ENCODE measurements at regions not wholly inside any gene's neighbourhood (a gene's known extent, or its start where the extent isn't known, plus 50 kb on each side); places are given as distances from the start of the nearest gene placed in this dataset.

DNA sequence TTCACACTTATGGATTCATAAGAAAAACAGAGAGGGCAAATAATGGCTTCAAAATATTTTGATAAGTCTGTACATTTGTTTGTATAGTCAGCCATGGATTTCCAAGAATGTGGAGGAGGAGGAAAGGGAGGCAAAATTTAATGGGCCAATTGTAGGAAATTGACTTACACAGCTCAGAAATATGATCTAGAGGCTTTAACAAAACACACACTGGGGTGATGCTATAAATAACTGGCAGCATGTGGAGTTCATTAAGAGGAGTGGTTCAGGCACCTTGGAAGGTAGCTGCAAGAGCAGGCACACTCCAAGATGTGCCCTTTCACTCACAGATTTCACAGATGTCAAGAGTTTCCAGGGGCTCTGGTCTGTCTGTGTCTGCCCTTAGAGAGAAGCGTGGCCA is 193.4 kb upstream of the RASGRP1 start:
- intact Hi-C loops (cut with micrococcal nuclease; ENCODE audit: unreplicated experiment): no loop called here
- H3K4me1 ChIP-seq: no peaks in the 10 kb centered on the region
- Mint-ChIP-seq H3K4me1 (ENCODE audit: low read depth, unreplicated experiment) (peaks cover 6% of the 10 kb centered on the region), H3K27ac (ENCODE audit: unreplicated experiment) (no peak overlapping the region), H3K36me3 (ENCODE audit: insufficient read depth, unreplicated experiment) (no peaks in the 10 kb centered on the region), H3K9me3 (ENCODE audit: unreplicated experiment) (no peaks in the 10 kb centered on the region), H3K4me3 (ENCODE audit: unreplicated experiment) (no peak overlapping the region), H3K27me3 (ENCODE audit: insufficient read depth, unreplicated experiment) (peaks cover 5% of the 10 kb centered on the region)
- CTCF ChIA-PET: interaction anchor here (0.6 kb wide), 2 partner anchors 12 to 296 kb away, joined by 3 to 4 read pairs; no protein-coding TSS in a partner anchor
- no peak for DNase-seq
- H3K36me3 ChIP-seq (ENCODE audit: control insufficient read depth, insufficient read depth, low read length): no peaks in the 10 kb centered on the region
- H3K4me3 ChIP-seq (ENCODE audit: low read depth, low read length): no peak overlapping the region
- TF ChIP-seq, protein P1, sequence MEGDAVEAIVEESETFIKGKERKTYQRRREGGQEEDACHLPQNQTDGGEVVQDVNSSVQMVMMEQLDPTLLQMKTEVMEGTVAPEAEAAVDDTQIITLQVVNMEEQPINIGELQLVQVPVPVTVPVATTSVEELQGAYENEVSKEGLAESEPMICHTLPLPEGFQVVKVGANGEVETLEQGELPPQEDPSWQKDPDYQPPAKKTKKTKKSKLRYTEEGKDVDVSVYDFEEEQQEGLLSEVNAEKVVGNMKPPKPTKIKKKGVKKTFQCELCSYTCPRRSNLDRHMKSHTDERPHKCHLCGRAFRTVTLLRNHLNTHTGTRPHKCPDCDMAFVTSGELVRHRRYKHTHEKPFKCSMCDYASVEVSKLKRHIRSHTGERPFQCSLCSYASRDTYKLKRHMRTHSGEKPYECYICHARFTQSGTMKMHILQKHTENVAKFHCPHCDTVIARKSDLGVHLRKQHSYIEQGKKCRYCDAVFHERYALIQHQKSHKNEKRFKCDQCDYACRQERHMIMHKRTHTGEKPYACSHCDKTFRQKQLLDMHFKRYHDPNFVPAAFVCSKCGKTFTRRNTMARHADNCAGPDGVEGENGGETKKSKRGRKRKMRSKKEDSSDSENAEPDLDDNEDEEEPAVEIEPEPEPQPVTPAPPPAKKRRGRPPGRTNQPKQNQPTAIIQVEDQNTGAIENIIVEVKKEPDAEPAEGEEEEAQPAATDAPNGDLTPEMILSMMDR (IDR thresholded peaks at IDR 0.05; ENCODE audit: insufficient read depth in 1 of 2, low read depth in 1 of 2, low read length in 1 of 2, severe bottlenecking in 1 of 2, unreplicated experiment in 1 of 2): no peak
- no peaks in the 10 kb centered on the region for H3K9me3 ChIP-seq
- no TSS peak for BruUV-seq (replicated peaks)
- POLR2A ChIA-PET: no interaction called here
- H3K27me3 ChIP-seq (replicated peaks; ENCODE audit: control insufficient read depth, insufficient read depth, low read length): no peaks in the 10 kb centered on the region

DNA sequence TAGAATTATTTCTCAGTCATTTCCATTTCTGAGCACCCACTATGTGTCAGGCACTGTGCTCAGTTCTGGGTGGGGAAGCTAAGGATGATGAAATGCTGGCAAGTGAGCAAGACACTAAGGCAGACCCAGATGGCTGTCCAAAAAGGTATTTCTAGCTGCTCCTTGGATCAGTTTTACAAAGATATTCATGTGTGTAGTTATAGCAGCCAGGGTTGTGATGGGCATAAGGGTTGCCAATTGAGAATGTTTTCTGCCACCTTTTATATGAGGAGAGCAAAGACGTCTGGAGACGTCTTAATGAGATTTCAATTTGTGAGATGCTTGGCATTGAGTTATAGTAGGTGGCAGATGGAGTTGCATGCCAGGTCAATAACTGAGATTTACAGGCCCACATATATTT is 197.1 kb upstream of the RASGRP1 start:
- Histone ChIP-seq H3K4me1 (no peaks in the 10 kb centered on the region), H3K36me3 (ENCODE audit: control insufficient read depth, insufficient read depth, low read length) (no peaks in the 10 kb centered on the region), H3K27me3 (replicated peaks; ENCODE audit: control insufficient read depth, insufficient read depth, low read length) (no peaks in the 10 kb centered on the region), H3K9me3 (no peaks in the 10 kb centered on the region), H3K4me3 (ENCODE audit: low read depth, low read length) (no peak overlapping the region)
- peaks cover 5% of the 10 kb centered on the region for H3K27me3 Mint-ChIP-seq (ENCODE audit: insufficient read depth, unreplicated experiment)
- no peaks in the 10 kb centered on the region for H3K9me3 Mint-ChIP-seq (ENCODE audit: unreplicated experiment)
- ChIA-PET POLR2A (no interaction called here), CTCF (no interaction called here)
- no peak overlapping the region for H3K4me3 Mint-ChIP-seq (ENCODE audit: unreplicated experiment)
- intact Hi-C loops (cut with micrococcal nuclease; ENCODE audit: unreplicated experiment): no loop called here
- BruUV-seq (replicated peaks): no TSS peak
- no peak for DNase-seq
- no peak overlapping the region for H3K27ac Mint-ChIP-seq (ENCODE audit: unreplicated experiment)
- H3K4me1 Mint-ChIP-seq (ENCODE audit: low read depth, unreplicated experiment): peaks cover 6% of the 10 kb centered on the region
- TF ChIP-seq, protein P1 (IDR thresholded peaks at IDR 0.05; ENCODE audit: insufficient read depth in 1 of 2, low read depth in 1 of 2, low read length in 1 of 2, severe bottlenecking in 1 of 2, unreplicated experiment in 1 of 2): no peak
- no peaks in the 10 kb centered on the region for H3K36me3 Mint-ChIP-seq (ENCODE audit: insufficient read depth, unreplicated experiment)

DNA sequence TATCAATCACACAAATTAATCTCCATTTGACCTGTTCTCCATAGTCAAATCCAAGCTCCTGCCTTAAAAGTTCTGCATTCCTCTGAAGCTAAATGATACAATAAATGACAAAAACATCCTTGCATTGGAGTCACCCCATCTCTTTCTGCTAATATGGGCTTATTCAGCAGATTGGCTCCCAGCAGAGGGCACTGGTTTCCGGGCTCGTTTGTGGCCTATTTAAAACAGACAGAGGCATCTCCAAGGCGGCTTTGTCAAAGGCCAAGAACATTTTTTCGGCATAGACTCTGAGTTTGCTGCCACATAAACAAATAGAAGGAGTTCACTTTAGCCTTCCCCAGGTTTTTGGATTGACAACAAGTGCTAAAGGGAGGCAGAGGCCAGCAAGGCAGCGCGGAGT is 204.4 kb upstream of the RASGRP1 start:
- POLR2A ChIA-PET: no interaction called here
- intact Hi-C loops (cut with micrococcal nuclease; ENCODE audit: unreplicated experiment): no loop called here
- no peaks in the 10 kb centered on the region for H3K27me3 ChIP-seq (replicated peaks; ENCODE audit: control insufficient read depth, insufficient read depth, low read length)
- Mint-ChIP-seq H3K27ac (ENCODE audit: unreplicated experiment) (no peak overlapping the region), H3K4me3 (ENCODE audit: unreplicated experiment) (no peak overlapping the region), H3K27me3 (ENCODE audit: insufficient read depth, unreplicated experiment) (peaks cover 7% of the 10 kb centered on the region), H3K4me1 (ENCODE audit: low read depth, unreplicated experiment) (no peaks in the 10 kb centered on the region), H3K9me3 (ENCODE audit: unreplicated experiment) (no peaks in the 10 kb centered on the region), H3K36me3 (ENCODE audit: insufficient read depth, unreplicated experiment) (no peaks in the 10 kb centered on the region)
- no TSS peak for BruUV-seq (replicated peaks)
- no peak overlapping the region for H3K4me3 ChIP-seq (ENCODE audit: low read depth, low read length)
- CTCF ChIA-PET: no interaction called here
- H3K9me3 ChIP-seq: no peaks in the 10 kb centered on the region
- H3K4me1 ChIP-seq: no peaks in the 10 kb centered on the region
- TF ChIP-seq, protein P1 (IDR thresholded peaks at IDR 0.05; ENCODE audit: insufficient read depth in 1 of 2, low read depth in 1 of 2, low read length in 1 of 2, severe bottlenecking in 1 of 2, unreplicated experiment in 1 of 2): peak; percentile 22 to 33
- DNase-seq: peak in 1 of 2 experiments; percentile 20
- no peaks in the 10 kb centered on the region for H3K36me3 ChIP-seq (ENCODE audit: control insufficient read depth, insufficient read depth, low read length)

Data from Caco-2 (cell line).